Fibroblast of mammary gland (primary cell): ENCODE measurements at regions not wholly inside any gene's neighbourhood (a gene's known extent, or its start where the extent isn't known, plus 50 kb on each side); places are given as distances from the start of the nearest gene placed in this dataset.

ENCODE experiments used
- DNase-seq: peaks from one replicate; pipeline ENCODE4 v3.0.0-alpha.2; 2010; ENCODE audit warnings: low read depth
- H3K4me3 ChIP-seq: 2 replicates; pipeline ENCODE4 v1.5.1; 2011; ENCODE audit warnings: low read depth, mild to moderate bottlenecking, low read length, moderate library complexity; ENCODE audit not compliant: control insufficient read depth
- CTCF ChIP-seq: conservative IDR thresholded peaks from 2 replicates; pipeline ENCODE4 v1.5.1; 2011; ENCODE audit warnings: low read depth, low read length, inconsistent platforms; ENCODE audit not compliant: control insufficient read depth, insufficient read depth

- H3K4me3 ChIP-seq, result no peak overlapping the region
- peak; percentile 75 for DNase-seq
- no peak for TF ChIP-seq CTCF
Measured at GRCh38 chr1:212205843-212206242, 79.4 kb upstream of the PPP2R5A start.

GRCh38 chr1:212207118-212207517, 78.1 kb upstream of the PPP2R5A start:
- no peak for DNase-seq
- TF ChIP-seq CTCF, result no peak
- no peak overlapping the region for H3K4me3 ChIP-seq

- no peak for DNase-seq
- no peak overlapping the region for H3K4me3 ChIP-seq
- no peak for TF ChIP-seq CTCF
Measured at GRCh38 chr1:212207822-212208520, 77.2 kb upstream of the PPP2R5A start.

- no peak overlapping the region for H3K4me3 ChIP-seq
- no peak for DNase-seq
Measured at GRCh38 chr1:212208978-212209644, 76.1 kb upstream of the PPP2R5A start.

GRCh38 chr1:212211371-212211770, 73.8 kb upstream of the PPP2R5A start:
- DNase-seq, result no peak
- no peak for TF ChIP-seq CTCF
- H3K4me3 ChIP-seq, result no peak overlapping the region

More at GRCh38 chr1:212208978-212209644, 76.1 kb upstream of the PPP2R5A start:
- TF ChIP-seq CTCF, result no peak

GRCh38 chr1:212212343-212212742, 72.9 kb upstream of the PPP2R5A start:
- no peak for DNase-seq
- no peak for TF ChIP-seq CTCF
- no peak overlapping the region for H3K4me3 ChIP-seq
